NCI-H1930 (cell line): ENCODE measurements at regions not wholly inside any gene's neighbourhood (a gene's known extent, or its start where the extent isn't known, plus 50 kb on each side); places are given as distances from the start of the nearest gene placed in this dataset.

ENCODE experiments used
- DNase-seq, 2 experiments: peaks; one replicate each; lab custom pipeline; 2025; lab: John Stamatoyannopoulos, UW

DNA sequence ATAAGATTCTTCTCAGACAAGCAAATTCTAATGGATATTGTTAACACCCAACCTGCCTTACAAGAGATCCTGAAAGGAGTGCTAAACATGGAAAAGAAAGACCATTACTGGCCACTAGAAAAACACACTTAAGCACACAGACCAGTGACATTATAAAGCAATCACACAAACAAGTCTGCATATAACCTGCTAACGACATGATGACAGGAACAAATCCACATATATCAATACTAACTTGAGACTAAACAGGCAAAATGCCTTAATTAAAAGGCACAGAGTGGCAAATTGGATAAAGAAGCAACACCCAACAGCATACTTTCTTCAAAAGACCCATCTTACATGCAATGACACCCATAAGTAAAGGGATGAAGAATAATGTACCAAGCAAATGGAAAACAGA lies 100.5 kb upstream of the PCDH18 start:
- DNase-seq, result no peak

DNA sequence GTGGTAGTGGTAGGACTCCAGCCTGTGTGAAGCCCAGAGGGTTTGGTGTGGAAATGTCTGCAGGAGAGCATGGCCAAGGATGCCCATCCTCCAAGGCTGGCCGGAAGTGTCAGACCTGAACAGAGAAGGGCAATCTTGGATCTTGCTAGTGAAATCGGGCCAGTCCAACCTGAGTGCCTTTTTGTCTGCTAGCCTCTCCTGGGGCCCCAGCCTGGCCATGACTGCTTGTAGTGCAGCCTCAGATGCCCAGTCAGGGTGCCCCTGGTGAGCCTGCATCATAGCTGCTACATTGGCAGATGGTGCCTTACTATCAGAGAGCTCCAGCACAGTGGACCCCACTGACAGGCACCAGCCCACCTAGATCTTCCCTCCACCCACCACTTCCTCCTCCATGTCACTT lies 99.3 kb upstream of the PCDH18 start:
- DNase-seq, result no peak

DNA sequence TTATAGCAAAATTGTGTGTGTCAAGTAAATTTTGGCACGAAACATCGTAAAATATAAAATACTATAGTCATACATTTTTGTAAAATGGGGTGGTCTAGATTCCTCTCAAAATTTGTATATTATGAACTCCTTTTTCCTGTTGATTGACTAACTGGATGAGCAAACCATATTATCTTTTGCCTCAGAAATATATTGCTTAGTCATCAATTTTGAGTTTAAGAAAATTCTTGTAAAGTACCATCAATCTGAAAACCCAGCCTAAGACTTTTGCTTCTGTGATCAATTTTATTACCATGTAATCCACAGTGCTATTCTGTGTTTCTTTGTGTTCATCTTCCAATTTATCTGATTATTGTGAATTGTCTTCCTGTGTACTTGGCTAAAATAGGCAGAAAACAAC lies 98.0 kb upstream of the PCDH18 start:
- DNase-seq, result no peak

DNA sequence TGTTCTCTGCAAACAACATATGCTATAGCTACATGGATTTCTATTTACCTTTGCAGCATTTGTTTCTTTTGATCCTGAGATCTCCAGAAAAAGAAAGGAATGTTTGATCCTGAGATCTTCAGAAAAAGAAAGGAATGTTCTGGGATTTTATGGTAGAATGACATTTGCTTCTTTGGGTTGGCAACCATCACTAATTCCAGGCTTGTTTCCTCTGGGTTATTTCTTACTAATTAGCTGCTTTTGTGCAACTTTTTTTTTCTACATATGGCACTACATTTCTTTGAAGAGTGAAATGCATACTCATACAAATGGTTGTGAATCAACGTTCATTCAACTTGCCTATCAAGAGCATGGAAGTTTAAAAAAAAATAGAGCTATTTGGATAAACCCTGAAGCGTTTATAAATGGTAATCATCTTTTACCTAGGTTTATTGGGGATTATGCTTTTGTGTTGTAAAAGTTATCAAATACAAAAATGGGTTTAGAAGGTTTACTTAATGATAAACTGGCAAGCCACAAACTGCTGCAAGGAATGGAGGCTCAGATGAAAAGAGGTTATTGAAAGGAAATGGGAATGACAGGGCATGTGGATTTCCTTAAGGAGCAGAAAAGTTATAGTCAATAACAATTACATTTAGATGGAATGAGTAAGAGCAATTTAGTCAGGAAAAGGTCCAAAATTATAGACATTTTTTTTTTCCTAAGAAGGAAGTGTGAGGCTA lies 95.6 kb upstream of the PCDH18 start:
- no peak for DNase-seq

DNA sequence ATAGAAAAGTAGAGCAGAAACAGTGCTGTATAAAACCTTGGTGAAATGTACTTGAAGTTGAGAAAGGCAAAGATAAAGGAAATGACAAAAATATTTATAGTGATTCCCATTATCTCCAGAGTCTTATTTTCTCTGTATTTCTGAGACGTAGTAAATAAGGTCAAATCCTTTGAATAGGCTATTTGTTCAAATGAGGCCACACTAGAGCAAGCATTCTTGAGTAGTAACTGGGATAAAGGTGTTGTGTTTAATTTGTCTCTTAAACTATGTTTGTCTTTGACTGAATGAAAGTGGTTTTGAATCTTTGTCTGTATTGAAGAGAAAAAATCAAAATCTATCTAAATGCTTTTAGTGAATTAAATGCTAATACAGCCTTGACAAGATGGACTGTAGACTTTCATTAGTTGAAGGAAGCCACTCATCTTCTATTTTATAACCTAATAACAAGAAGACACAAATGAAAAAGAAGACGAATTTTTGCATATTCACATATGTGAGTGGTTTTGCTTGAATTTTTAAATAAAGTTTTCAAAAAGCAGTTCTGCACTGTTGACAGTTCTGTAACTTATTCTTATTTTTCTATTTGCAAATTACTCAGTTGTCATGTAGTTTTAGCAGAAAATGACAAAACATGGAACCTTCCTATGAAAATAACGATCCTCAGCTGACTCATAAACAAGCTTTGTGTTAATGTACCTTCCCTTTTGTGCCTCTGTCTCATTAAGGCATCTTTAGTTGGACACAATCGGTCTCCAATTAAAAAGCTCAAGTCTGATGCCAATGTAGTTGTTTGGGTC lies 94.8 kb upstream of the PCDH18 start:
- DNase-seq, result peak in 1 of 2 experiments; percentile 29

DNA sequence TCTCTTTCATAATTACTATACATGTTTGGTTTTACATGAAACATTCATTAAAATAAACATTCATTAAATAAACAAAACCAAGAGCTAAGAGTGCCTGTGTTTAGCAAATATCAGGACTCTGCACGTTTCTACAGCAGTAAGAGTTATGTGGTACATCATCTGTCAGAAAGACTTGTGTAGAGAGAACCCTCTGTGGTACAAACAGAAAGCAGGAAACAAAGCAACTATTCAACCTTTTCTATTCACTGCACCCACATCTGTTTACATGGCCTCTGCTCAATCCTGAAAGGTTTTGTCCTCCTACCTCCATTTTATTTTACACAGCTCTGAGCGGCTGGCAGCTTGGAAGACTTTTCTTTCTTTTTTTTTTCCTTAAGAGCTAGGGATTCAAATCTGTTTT lies 90.7 kb upstream of the PCDH18 start:
- peak in 1 of 2 experiments; percentile 44 for DNase-seq

DNA sequence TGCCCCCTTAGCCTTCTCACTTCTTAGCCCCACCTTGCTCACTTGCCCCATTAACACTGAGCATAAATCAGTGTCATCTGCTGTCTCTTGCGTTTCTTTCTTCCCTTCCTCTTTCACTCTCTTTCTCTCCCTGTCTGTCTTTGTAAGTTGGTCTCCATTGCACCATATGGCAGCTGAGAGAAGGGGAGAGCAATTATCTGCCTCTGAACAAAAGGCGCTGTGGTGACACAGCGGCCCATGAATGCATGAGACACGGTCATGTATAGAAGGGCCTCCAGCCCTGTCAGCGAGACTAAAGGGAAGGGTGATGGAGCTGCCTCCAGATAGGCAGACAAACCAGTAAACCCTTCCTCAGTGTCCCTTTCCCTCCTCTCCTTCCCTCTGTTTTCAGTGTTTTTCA lies 88.8 kb upstream of the PCDH18 start:
- peak; percentile 7 to 21 for DNase-seq

DNA sequence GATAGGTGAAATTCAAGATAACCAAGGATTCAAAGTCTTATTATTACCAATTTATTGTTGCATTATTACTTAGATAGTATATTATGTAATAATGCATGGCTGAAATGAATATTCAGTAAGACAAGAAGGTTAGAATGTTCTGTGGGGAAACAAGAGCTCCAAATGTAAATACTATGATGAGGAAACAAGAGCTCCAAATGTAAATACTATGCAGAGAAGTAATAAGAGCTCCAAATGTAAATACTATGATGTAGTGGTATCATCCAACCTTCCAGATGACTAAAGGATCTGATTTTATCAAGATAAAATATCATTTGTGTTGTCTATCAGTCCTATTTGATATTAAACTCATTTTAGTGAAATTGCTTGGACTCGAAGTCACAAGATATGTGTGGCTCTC lies 82.2 kb upstream of the PCDH18 start:
- DNase-seq, result no peak

DNA sequence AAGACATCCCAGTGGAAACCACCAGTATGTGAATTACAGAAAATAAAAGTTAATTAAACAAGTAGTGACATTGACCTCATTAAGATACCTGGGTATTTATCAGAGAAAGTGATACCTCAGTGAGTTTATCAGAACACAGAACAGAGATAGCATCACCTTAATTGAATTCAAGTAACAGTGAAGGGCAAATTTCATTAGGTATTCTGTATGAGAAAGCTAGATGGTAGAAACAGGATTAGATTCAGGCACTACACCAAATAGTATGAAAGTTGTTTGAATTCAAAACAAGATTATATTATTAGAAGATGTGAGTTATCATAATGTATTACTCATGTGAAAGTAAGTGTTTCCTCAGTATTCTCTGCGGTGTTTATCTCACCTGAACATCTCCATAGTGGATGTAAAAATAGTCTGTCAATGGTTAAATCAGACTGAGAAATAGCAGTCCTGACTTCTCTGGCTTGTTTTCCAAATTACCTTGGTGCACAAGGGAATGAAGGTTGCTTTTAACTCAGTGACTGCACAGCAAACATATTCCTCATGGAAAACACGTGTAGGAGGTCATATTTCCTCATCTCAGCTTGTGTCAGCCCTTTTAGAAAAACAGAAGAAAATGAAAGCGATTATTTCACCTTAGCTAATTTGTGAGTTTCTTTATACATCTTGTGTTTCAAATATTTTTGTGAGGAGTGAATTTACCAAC lies 79.9 kb upstream of the PCDH18 start:
- no peak for DNase-seq

DNA sequence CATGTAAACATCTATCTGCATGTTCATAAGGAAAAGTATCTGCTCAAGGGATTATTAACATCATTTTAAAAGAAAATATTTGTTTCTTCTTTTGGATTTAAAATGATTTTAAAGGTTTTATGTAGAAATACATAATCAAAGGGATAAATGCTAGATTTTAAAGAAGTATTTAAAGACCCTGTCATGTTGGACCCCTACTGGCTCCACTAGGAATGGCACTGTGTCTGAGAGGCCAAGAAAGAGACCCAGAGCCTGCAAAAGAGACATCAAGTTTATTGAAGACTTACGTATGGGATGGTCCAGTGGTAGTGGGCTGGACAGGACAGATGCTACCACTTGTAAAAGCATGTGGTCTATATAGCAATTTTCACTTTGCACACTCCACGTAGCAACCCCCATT lies 78.7 kb upstream of the PCDH18 start:
- DNase-seq, result no peak

DNA sequence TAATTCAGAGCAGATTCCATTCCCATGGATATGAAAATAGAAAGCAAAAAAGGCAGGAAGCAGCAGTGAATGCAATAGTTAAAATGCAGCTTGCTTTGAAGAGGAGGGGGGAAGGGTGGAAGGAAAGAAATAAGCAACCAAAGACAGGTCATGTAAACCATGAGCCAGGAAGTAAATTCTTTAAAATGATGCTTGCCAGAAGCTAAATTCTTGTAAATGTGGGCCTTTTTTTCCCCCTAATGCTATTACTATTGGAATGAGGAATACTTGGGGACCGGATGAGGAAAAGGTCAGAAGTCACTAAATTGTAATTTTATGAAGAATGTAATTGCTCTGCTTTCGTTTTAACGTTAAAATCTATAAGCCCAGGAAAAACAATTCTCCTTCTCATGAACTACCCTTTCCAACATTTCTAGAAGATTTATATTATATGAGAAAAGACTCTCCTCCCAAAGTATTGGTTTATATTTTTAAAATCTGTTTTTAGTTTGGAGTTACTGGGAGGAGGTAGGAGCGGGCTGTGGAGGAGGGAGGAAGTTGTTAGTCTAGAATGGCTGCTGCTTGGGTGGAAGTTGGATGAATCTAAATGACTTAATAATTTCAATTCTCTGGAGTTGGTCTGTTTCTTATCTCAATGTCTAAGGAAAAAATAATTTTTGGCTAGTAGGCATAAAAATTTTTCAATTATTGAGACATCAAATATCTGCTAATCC lies 77.6 kb upstream of the PCDH18 start:
- no peak for DNase-seq

DNA sequence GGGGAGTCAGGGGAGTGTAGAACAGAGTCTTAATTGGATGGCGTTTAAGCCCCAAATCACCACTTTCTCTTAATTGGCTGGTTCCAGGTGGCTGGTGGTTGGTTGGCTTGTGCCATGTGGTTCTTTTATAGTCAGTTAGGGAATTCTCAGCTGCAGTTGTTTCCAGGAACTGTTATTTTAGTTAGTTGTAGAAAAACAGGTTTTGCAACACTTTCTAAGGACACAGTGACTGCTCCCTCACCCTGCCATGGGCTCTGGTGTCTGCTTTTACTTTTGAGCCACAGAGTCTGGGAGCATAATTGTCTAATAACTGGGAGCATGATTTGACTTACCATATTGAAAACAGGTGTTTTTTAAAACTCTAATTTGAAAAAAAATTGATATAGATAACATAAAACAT lies 75.8 kb upstream of the PCDH18 start:
- DNase-seq, result no peak

DNA sequence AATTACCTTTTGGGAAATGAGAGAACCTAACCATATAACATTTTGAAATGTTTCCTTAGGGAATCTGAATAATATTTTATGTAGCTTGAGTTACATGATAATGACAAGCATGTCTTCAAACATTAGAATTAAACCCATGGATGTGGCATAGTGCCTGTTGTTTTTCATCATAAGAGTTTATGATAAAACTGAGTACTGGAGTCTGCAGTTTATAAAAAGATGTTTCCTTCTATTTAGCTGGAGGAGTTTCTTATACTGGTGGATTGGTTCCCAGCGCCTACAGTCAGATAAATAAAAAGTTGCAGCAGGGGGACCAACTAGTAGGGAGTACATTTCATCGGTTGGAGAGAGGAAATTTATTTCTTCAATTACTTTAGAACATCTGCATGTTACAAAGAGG lies 70.1 kb upstream of the PCDH18 start:
- DNase-seq, result no peak

DNA sequence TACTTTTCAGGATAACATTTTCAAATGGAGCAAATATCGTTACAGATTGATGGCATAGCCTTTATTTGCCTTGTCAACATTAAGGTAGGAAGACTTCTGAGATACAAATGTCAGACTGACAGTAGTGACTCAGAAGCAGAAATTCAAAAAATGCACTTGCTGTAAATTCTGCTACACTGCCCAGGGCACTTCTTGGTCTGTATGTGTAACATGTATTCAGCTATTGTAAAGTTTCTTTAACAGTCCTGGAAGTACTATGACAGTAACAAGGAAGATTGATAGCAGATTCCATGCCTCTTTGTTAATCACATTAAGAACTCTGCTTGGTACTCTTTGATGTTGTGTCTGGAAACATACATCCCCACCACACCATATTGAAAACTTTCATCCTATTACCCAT lies 69.6 kb upstream of the PCDH18 start:
- DNase-seq, result no peak

DNA sequence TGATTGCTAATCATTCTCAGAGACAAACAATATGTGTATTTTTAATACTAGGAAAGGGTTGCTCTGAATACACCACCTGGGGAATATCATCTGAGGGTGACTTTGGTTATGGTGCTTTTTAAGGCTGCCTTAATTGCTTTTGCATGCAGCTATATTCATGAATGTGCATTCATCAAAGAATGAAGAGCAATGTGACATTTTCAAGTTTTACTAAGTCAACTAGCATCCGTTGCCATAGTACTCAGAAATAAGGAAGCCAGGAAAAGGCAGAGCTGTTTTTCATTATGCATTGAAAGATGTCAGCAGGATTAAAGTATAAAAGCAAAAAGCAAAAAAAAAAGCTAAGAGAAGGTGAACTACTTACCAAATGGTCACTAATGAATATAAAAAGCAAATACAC lies 67.4 kb upstream of the PCDH18 start:
- DNase-seq, result no peak

DNA sequence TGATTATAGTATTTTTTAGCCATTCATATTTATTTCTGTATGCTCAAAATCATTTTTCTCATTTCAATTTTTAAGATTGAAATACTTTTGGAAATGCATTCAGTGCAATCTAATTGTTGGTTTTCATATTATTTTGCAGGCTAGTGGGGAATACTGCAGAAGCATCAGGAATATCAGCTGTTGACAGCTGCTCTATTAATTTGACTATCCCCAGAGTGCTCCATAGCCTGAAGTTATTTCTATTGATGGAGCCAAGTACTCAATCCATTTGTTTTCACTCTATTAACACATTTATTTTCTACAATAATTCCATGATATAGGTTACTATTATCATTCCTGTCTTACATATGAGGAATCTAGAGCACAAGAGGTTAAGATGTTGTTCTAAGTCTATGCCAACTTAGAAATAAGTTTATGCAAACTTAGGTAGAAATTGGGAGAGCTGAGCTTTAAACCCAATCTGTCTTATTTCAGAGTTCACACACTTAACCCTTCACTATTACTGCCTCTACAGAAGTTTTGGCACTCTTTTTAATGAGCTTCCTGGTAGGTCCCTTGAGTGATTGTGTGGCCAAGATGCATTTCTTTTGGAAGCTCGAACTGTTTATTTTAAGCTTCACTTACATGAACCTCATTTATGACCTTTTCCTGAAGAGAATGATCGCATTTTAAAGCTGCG lies 65.6 kb upstream of the PCDH18 start:
- no peak for DNase-seq

DNA sequence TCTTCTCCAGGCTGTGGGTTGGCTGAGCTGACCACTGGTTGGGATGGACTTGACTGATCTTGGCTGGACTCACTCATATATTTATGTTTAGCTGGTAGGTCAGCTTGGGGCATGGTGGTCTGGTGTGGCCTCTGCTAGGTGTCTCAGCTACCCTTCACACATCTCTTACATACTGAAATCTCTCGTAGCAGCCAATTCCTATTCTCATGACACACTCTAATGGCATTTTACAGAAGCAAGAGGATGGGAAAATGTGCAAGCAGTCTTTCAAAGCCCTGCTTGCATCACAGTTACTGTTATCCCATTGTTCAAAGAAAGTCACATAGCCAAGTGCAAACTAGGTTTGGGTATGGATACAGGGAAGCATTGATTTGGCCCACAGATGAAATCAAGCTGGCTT lies 55.5 kb upstream of the PCDH18 start:
- no peak for DNase-seq

DNA sequence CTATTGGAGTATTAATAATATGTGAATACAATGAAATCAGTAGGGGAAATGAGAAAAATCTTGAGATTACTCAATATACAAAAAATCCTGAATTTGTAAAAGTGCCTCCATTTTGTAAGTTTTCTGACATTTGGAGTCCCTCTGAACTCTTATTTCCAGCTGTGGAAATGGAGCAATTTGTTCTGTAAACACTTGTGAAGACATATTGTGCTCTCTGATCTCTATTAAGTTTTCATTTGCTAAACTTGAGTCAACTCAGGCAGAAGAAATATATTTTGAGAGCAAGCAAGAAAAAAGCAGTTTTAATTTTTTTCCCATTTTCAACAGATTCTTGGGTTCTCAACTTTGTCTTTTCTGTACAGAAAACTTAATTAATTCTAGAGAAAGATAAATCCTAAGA lies 51.4 kb upstream of the PCDH18 start:
- DNase-seq, result no peak
